Type B pancreatic cell (in vitro differentiated cells): ENCODE measurements at regions not wholly inside any gene's neighbourhood (a gene's known extent, or its start where the extent isn't known, plus 50 kb on each side); places are given as distances from the start of the nearest gene placed in this dataset.
A peak's percentile ranks its signal among the peaks of the same experiment; 100 is the strongest.
"Not testable (repeated sequence)": the region's sequence is repeated elsewhere in the genome, so short reads cannot be mapped to it uniquely, and the experiment has no call there.

Experiments
- DNase-seq: peaks from one replicate; pipeline ENCODE4 v3.0.0; 2021; ENCODE audit warnings: mixed read lengths; ENCODE audit not compliant: unreplicated experiment; ENCODE audit errors: extremely low spot score
- H3K27ac Mint-ChIP-seq: 2 replicates; pipeline ENCODE4 v1.8.0; 2021; ENCODE audit warnings: mild to moderate bottlenecking, mixed read lengths
- H3K27me3 Mint-ChIP-seq: 2 replicates; pipeline ENCODE4 v1.8.0; 2021; ENCODE audit warnings: mixed read lengths
- H3K36me3 Mint-ChIP-seq: 2 replicates; pipeline ENCODE4 v1.8.0; 2021; ENCODE audit warnings: mixed read lengths
- H3K4me1 Mint-ChIP-seq: one replicate; pipeline ENCODE4 v1.8.0; 2021; ENCODE audit warnings: mixed read lengths; ENCODE audit not compliant: unreplicated experiment
- H3K4me3 Mint-ChIP-seq: 2 replicates; pipeline ENCODE4 v1.8.0; 2021; ENCODE audit warnings: mild to moderate bottlenecking, mixed read lengths
- H3K9me3 Mint-ChIP-seq: 2 replicates; pipeline ENCODE4 v1.8.0; 2021; ENCODE audit warnings: mixed read lengths
- TF ChIP-seq, protein P1 (sequence below): fragments of 200-600 bp; sonication (generic); conservative IDR thresholded peaks from 2 replicates; pipeline ENCODE4 v1.5.0; 2021; ENCODE audit warnings: antibody characterized with exemption, mild to moderate bottlenecking

DNA sequence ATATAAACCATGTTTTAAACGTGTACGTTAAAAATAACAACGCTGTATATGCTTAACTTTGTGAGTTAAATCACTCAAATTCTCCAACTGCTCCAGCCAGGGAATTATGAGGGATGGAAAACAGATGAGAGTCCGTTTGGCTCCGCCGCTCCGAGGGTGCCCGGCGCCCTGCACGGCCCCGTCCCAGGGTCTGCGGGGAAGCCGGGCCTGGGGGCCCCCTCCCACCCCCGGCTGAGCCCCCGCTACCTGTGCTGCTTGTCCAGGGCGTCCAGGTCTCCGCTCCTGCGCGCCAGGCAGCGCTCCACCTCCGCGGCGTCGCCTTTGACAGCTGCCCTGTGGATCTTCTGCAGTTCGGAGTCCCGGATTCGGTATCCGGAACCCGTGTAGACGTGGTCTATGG, 415.5 kb downstream of the FOXD4L4 start:
- not testable (repeated sequence) for H3K4me3 Mint-ChIP-seq, DNase-seq, H3K27me3 Mint-ChIP-seq, H3K27ac Mint-ChIP-seq, H3K4me1 Mint-ChIP-seq, H3K36me3 Mint-ChIP-seq, H3K9me3 Mint-ChIP-seq

- not testable (repeated sequence) for H3K27me3 Mint-ChIP-seq, H3K9me3 Mint-ChIP-seq, H3K4me1 Mint-ChIP-seq, H3K27ac Mint-ChIP-seq, DNase-seq, H3K4me3 Mint-ChIP-seq, H3K36me3 Mint-ChIP-seq
- TF ChIP-seq, protein P1, sequence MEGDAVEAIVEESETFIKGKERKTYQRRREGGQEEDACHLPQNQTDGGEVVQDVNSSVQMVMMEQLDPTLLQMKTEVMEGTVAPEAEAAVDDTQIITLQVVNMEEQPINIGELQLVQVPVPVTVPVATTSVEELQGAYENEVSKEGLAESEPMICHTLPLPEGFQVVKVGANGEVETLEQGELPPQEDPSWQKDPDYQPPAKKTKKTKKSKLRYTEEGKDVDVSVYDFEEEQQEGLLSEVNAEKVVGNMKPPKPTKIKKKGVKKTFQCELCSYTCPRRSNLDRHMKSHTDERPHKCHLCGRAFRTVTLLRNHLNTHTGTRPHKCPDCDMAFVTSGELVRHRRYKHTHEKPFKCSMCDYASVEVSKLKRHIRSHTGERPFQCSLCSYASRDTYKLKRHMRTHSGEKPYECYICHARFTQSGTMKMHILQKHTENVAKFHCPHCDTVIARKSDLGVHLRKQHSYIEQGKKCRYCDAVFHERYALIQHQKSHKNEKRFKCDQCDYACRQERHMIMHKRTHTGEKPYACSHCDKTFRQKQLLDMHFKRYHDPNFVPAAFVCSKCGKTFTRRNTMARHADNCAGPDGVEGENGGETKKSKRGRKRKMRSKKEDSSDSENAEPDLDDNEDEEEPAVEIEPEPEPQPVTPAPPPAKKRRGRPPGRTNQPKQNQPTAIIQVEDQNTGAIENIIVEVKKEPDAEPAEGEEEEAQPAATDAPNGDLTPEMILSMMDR = peak; percentile 24
These were observed 416.2 kb downstream of the FOXD4L4 start for GRCh38 chr9:66153021-66153725.

- not testable (repeated sequence) for H3K4me3 Mint-ChIP-seq, H3K36me3 Mint-ChIP-seq, H3K9me3 Mint-ChIP-seq
These were observed 417.2 kb downstream of the FOXD4L4 start for GRCh38 chr9:66153971-66154691.

GRCh38 chr9:66182316-66182715, 445.4 kb downstream of the FOXD4L4 start:
- H3K4me1 Mint-ChIP-seq, H3K27me3 Mint-ChIP-seq, H3K4me3 Mint-ChIP-seq, H3K27ac Mint-ChIP-seq, H3K36me3 Mint-ChIP-seq, H3K9me3 Mint-ChIP-seq, DNase-seq: not testable (repeated sequence)

More at GRCh38 chr9:66153971-66154691, 417.2 kb downstream of the FOXD4L4 start:
- H3K4me1 Mint-ChIP-seq, H3K27ac Mint-ChIP-seq, DNase-seq, H3K27me3 Mint-ChIP-seq: not testable (repeated sequence)

DNA sequence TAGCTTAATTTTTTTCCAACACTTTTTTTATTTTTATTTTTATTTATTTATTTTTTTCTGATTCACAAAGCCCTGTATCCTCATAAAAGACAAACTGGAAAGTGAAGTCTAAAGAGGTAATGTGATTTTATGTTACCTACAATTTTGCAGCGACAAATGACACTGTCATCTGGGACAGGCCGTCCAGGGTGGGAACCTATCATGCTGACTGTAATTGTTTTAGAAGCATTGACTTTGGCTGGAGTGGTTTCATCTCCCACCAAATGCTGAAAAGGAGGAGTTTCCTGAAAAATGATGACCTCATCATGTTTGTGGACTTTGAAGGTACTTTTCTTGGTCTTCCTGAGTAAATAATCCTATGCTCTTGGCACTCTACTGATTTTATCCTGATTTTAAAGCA, 446.7 kb downstream of the FOXD4L4 start:
- not testable (repeated sequence) for H3K4me3 Mint-ChIP-seq, H3K27me3 Mint-ChIP-seq, DNase-seq, H3K9me3 Mint-ChIP-seq, H3K36me3 Mint-ChIP-seq, H3K27ac Mint-ChIP-seq, H3K4me1 Mint-ChIP-seq

GRCh38 chr9:66197199-66197598, 460.3 kb downstream of the FOXD4L4 start:
- H3K4me3 Mint-ChIP-seq, H3K9me3 Mint-ChIP-seq, H3K27me3 Mint-ChIP-seq, H3K36me3 Mint-ChIP-seq, H3K4me1 Mint-ChIP-seq, H3K27ac Mint-ChIP-seq, DNase-seq: not testable (repeated sequence)

GRCh38 chr9:66198421-66198820, 461.5 kb downstream of the FOXD4L4 start:
- not testable (repeated sequence) for H3K27me3 Mint-ChIP-seq, H3K4me1 Mint-ChIP-seq, H3K4me3 Mint-ChIP-seq, DNase-seq, H3K27ac Mint-ChIP-seq, H3K36me3 Mint-ChIP-seq, H3K9me3 Mint-ChIP-seq
- TF ChIP-seq, protein P1 = peak; percentile 53

- not testable (repeated sequence) for H3K9me3 Mint-ChIP-seq, DNase-seq, H3K4me1 Mint-ChIP-seq, H3K36me3 Mint-ChIP-seq, H3K27ac Mint-ChIP-seq, H3K27me3 Mint-ChIP-seq, H3K4me3 Mint-ChIP-seq
These were observed 469.7 kb downstream of the FOXD4L4 start for GRCh38 chr9:66206617-66207016.

DNA sequence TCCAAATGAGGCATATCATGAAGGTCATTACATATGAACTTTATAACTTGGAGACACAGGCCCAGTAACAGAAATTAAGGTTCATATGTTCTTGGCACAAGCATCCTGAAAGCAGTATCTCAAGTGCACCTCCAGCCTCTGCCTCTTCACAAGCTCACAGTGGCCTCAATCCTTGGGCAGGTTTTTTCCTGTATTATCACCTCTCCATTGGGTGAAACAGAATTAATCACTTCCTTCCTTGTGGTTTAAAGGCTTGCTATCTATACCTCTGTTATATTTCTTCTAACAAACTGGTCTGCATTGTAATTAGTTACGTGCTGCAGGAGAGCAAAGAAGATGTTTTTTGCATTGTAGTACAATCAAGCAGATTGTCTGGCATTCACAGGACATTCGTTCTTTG, 471.0 kb downstream of the FOXD4L4 start:
- not testable (repeated sequence) for H3K4me3 Mint-ChIP-seq, H3K27me3 Mint-ChIP-seq, H3K9me3 Mint-ChIP-seq, H3K27ac Mint-ChIP-seq, H3K4me1 Mint-ChIP-seq, DNase-seq, H3K36me3 Mint-ChIP-seq

DNA sequence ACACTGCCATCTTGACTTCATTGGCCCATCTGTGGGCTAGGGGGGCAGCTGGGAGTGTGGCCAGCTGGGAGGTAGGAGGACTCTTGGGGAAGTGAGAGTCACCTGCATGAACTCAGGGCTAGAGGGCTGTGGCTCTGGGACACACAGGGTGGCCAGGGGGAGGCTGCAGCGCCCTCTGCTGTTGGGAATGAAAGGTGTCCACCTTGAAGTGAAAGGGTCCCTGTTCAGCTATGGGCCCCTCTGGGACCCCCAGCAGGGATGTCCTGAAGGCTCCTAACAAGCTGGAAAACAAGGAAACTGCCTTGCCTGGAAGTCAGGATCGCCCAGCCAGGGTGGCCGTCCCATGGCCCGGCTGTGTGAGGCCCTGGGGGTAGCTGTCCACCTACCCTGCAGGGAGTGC, 507.8 kb downstream of the FOXD4L4 start:
- not testable (repeated sequence) for H3K9me3 Mint-ChIP-seq, H3K4me3 Mint-ChIP-seq, H3K36me3 Mint-ChIP-seq, H3K27ac Mint-ChIP-seq, H3K4me1 Mint-ChIP-seq, H3K27me3 Mint-ChIP-seq, DNase-seq

GRCh38 chr9:66245481-66245880, 508.5 kb downstream of the FOXD4L4 start:
- not testable (repeated sequence) for H3K4me1 Mint-ChIP-seq, DNase-seq, H3K4me3 Mint-ChIP-seq, H3K27me3 Mint-ChIP-seq, H3K9me3 Mint-ChIP-seq, H3K27ac Mint-ChIP-seq, H3K36me3 Mint-ChIP-seq

DNA sequence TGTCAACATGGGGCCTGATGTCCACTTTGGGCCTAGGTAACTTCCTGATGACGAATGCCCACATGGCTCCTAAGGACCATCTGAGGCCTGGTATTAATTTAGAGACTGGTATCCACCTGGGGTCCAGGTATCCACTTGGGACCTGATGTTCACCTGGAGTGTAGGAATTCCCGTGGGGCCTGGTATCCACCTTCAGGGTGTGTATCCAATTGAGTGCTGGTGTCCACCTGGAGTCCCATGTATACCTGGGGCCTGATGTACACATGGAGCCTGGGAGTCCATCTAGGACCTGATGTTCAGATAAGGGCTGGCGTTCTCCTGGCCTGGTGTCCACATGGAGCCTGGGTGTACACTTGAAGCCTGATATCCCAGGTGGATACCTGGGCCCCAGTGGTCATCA, 520.6 kb downstream of the FOXD4L4 start:
- H3K4me3 Mint-ChIP-seq, DNase-seq, H3K27me3 Mint-ChIP-seq, H3K27ac Mint-ChIP-seq, H3K36me3 Mint-ChIP-seq, H3K4me1 Mint-ChIP-seq, H3K9me3 Mint-ChIP-seq: not testable (repeated sequence)
